Astrocyte of the hippocampus (primary cell): ENCODE measurements at regions not wholly inside any gene's neighbourhood (a gene's known extent, or its start where the extent isn't known, plus 50 kb on each side); places are given as distances from the start of the nearest gene placed in this dataset.

Source experiments
- DNase-seq: peaks from one replicate; pipeline ENCODE4 v3.0.0; 2011; ENCODE audit warnings: low read depth, low spot score

DNA sequence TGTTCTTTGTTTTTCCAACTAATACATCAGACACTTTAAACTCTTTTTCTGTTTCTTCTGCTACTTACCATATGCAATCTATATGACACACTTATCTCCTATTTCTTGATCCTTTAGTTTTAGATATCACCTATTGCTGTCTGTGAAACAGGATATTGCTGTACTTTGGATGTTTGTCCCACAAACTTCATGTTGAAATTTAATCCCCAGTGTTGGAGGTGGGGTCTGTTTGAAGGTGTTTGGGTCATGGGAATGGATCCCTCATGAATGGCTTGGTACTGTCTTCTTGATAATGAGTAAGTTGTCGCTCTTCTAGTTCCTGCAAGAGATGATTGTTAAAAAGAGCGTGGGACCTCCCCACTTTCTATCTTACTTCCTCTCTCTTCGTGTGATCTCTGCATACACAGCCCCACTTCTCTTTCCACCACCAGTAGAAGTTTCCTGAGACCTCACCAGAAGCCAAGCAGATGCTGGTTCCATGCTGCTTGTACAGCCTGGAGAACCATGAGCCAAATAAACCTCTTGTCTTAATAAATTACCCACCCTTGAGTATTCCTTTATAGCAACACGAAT, 244.2 kb downstream of the NHLRC3 start:
- no peak for DNase-seq

DNA sequence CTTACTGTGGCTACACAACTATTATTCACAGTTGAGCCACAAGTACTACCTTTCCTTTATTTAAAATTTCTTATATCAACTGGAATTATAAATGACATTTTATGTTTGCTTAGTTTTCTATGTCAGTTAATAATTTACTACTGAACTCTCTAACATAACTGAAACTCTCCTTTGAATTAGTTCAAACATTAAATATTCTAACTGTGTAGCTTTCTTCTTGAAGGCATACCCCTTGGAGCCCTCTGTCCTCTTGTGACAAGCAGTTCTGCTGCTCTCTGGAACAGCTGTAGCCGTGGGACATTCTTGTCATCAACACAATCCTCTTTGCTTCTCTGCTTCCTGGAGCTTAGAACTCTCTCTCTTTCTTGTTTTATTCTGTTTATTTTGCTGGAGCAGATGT, 244.8 kb downstream of the NHLRC3 start:
- no peak for DNase-seq

GRCh38 chr13:39284801-39285388, 246.6 kb downstream of the NHLRC3 start:
- DNase-seq, result no peak
